Middle frontal gyrus (tissue), 1 donor: ENCODE measurements at regions not wholly inside any gene's neighbourhood (a gene's known extent, or its start where the extent isn't known, plus 50 kb on each side); places are given as distances from the start of the nearest gene placed in this dataset.

Source experiments
- DNase-seq: peaks from one replicate; pipeline ENCODE4 v3.0.0-alpha.2; 2015; ENCODE audit warnings: low spot score; ENCODE audit errors: extremely low spot score

GRCh38 chr22:48882636-48883200 is 945.0 kb downstream of the BRD1 start:
- DNase-seq: no peak

GRCh38 chr22:48881326-48881980 is 946.2 kb downstream of the BRD1 start:
- DNase-seq: no peak

GRCh38 chr22:48880749-48881148 is 946.9 kb downstream of the BRD1 start:
- no peak for DNase-seq

GRCh38 chr22:48876951-48877350 is 950.7 kb downstream of the BRD1 start:
- no peak for DNase-seq

DNA sequence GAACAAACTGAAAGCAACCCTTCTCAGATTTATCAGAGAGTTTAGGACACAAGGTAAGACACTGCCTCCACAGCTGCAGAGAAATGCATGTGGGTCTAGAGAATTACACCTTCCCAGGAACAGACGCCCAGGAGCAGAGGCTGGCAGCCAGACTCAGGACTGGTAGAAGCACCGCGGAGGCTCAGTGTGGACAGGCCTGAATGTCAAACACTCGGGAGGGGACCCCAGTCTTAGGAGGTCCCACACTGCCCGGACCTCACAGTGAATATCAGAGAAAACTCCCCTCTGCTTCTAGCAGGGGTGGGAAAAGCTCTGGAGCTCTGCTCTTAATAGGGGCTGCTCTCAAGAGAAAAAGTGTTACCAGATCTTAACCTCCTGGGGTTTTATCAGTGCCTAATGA is 952.7 kb downstream of the BRD1 start:
- DNase-seq: no peak

DNA sequence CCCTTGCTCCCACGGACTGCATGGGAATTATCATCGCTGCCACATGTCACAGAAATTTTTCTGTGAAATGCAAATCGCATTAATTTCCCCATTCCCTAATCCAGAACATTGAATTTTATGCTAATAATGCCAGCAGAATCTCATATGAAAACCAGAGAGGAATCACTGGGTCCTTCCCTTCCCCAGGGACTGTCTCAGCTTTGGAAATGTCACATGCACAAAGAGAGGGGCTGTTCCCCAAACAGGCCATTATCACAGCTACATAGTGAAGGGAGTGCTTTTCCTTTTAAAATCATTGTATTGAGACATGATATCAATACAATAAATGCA is 954.5 kb downstream of the BRD1 start:
- DNase-seq: no peak

GRCh38 chr22:48872271-48873190 is 955.1 kb downstream of the BRD1 start:
- DNase-seq: no peak

DNA sequence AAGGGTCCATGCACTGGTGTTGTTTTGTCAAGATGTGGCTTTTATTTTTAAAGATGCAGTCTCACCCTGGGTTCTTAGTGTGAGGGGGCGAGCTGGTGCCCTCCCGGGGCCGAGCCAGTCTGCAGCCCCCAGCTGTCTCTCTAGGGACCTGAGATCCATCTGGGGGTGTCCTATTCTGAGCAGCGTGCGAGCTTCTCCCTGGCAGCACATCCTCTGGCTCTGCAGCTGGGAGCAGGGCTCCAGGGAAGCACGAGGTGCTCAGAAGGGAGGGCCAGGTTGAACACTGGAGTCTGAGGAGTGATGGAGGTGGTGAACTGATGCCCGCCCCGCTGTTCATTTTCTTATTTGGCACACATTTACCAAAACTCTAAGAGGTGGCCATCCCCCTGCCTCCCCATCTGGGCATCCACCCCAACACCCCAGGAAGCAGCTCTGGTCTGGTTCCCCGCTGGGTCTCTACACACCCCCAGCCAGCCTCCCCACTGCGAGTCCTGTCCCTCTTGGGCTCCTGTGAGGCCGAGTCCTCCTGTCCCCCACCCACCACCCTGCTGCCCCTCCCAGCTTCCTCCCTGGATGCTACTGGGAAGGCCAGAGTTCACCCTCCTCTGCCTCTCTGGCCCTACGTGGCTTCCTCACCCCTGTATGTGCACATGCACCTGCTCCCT is 956.4 kb downstream of the BRD1 start:
- DNase-seq: no peak

- DNase-seq: no peak
Measured at GRCh38 chr22:48870436-48870835, 957.2 kb downstream of the BRD1 start.

DNA sequence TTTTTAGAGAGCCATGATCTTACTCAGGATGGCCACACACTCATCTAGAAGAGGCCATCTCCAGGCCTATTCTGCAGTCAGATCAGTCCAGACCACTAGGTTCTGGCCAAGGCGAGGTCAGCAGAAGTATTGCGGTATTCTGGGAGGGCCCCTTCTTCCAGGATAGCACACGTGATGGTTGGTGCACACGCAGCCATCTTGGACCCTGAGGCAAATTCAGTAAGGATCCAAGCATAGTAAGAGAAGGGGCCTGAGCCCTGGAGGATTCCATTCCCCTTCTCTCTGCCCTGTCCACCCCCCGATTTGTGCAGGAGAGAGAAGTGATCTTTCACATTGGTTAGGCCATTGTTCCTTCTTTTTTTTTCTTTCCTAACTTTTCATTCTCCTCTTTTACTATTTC is 957.9 kb downstream of the BRD1 start:
- no peak for DNase-seq

GRCh38 chr22:48869161-48869560 is 958.5 kb downstream of the BRD1 start:
- DNase-seq: no peak

GRCh38 chr22:48868554-48868953 is 959.1 kb downstream of the BRD1 start:
- no peak for DNase-seq

- DNase-seq: no peak
Measured at GRCh38 chr22:48867891-48868290, 959.8 kb downstream of the BRD1 start.

DNA sequence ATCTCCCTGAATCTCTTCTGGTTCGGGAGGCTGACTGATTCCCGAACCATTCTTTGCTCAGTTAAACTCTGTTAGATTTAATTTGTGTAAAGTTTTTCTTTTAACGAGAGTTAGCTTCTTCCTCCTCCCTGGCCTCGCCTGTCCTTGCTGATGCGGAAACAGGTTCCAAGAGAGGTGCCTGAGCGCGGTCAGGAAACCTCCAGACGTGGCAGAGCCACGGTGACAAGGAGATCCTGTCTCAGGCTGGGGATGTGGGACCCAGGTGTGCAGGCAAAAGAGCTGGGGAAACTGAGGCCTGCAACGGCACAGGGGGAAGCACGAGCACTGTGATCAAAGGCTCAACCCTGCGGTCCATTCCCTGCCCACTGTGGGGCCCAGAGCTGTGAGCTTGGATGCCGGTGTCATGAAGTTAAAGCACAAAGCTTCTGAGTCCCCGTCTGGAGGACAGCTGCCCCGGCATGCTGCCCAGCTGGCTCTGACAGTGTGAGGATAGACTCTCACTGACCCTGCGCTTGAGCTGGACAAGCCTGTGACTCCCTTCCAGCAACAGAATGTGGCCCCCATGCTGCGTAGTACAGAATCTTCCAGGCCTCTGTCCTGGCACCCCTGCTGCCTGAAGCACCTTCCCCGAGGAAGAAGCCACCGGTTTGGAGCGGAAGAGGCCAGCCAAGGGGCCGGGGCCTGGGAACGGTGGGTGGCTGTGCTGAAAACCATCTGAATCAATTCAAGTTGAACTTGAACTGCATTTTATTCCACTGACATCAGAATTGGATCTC is 960.6 kb downstream of the BRD1 start:
- no peak for DNase-seq

- DNase-seq: no peak
Measured at GRCh38 chr22:48864748-48865147, 962.9 kb downstream of the BRD1 start.

DNA sequence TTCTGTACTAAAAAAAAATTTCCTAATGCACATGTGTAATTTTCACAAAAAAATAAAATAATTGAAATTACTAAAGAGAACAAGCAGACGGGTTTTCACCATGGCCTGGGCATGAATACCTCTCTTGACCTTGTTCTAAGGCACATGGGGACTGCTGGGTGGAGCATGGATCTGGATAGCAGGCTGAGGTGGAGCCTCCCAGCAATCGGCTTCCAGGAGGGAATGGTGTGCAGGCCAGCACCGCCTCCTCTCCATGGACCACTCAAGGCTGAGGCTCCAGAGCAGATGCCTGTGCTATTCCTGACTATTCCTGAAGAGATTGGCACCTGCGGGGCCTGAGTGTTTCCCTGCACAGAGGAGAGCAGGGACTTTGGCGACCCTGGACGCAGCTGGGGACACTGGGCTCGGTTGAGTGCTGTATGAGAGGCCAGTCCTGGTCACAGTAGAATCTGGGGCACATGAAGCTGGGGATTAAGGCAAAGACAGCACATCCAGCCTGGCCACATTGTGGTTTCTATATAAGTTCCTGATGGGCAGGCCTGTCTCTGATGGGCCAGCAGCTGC is 963.6 kb downstream of the BRD1 start:
- no peak for DNase-seq

GRCh38 chr22:48860557-48860956 is 967.1 kb downstream of the BRD1 start:
- DNase-seq: no peak

- no peak for DNase-seq
Measured at GRCh38 chr22:48858856-48859255, 968.8 kb downstream of the BRD1 start.

DNA sequence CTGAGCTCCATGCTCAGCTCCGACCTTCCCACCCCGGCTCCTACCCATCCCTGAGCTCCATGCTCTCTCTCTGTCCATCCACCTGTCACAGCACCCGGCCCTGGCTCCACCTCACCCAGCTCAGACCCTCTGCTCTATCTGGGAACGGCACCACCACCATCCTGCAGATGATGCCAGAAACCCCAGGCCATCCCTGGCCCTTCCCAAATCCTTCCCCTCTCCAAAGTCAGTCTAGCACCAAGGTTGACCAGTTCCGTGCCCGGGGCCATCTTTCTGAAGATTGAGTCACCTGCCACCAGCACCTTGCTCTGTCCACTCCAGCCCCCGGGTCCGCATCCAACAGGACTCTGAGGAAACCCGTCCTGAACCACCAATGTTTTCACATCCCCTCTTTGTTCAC is 969.6 kb downstream of the BRD1 start:
- no peak for DNase-seq

GRCh38 chr22:48857202-48857805 is 970.4 kb downstream of the BRD1 start:
- no peak for DNase-seq

DNA sequence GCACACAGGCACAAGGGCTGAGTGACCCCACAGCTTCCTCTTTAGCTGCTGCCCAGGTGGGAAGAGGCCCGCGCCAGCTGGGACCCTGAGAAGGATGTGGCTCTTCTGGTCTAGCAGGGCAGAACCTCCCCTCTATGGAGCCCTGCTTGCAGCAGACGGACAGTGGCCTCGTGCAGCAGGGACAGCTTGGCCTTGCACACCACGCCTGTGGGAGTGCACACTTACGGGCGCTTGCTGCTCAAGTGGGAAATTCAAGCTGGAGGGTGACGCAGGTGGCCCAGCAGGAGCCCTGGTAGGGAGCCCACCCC is 971.4 kb downstream of the BRD1 start:
- no peak for DNase-seq
